ENCODE measurements at regions not wholly inside any gene's neighbourhood (a gene's known extent, or its start where the extent isn't known, plus 50 kb on each side); places are given as distances from the start of the nearest gene placed in this dataset.
"Not testable (repeated sequence)": the region's sequence is repeated elsewhere in the genome, so short reads cannot be mapped to it uniquely, and the experiment has no call there.

- ATAC-seq (ENCODE audit: poor library complexity) = no peak
- no peak for DNase-seq
- intact Hi-C loops (cut with DNase I) = no loop called here
Measured at GRCh38 chr1:195656780-195657179, 951.5 kb downstream of the KCNT2 start.

GRCh38 chr1:195648875-195649274 lies 959.4 kb downstream of the KCNT2 start:
- intact Hi-C loops (cut with DNase I); DNase-seq; ATAC-seq (ENCODE audit: poor library complexity): not testable (repeated sequence)

- DNase-seq = no peak
- intact Hi-C loops (cut with DNase I) = no loop called here
- no peak for ATAC-seq (ENCODE audit: poor library complexity)
Measured at GRCh38 chr1:195637539-195637938, 970.7 kb downstream of the KCNT2 start.

- intact Hi-C loops (cut with DNase I) = no loop called here
- no peak for ATAC-seq (ENCODE audit: poor library complexity)
- no peak for DNase-seq
Measured at GRCh38 chr1:195618287-195618686, 990.0 kb downstream of the KCNT2 start.

GRCh38 chr1:195617106-195617505 lies 991.1 kb downstream of the KCNT2 start:
- intact Hi-C loops (cut with DNase I) = no loop called here
- ATAC-seq (ENCODE audit: poor library complexity) = no peak
- DNase-seq = no peak

GRCh38 chr1:195608883-195609282 lies 999.4 kb downstream of the KCNT2 start:
- intact Hi-C loops (cut with DNase I) = no loop called here
- ATAC-seq (ENCODE audit: poor library complexity) (no peak), DNase-seq (no peak)

GRCh38 chr1:195606483-195606882 lies 1001.8 kb downstream of the KCNT2 start:
- intact Hi-C loops (cut with DNase I) = no loop called here
- no peak for DNase-seq
- no peak for ATAC-seq (ENCODE audit: poor library complexity)

GRCh38 chr1:195604287-195604686 lies 1004.0 kb downstream of the KCNT2 start:
- intact Hi-C loops (cut with DNase I) = no loop called here
- ATAC-seq (ENCODE audit: poor library complexity) = no peak
- no peak for DNase-seq

GRCh38 chr1:195597891-195598290 lies 1010.3 kb downstream of the KCNT2 start:
- ATAC-seq (ENCODE audit: poor library complexity) (no peak), DNase-seq (no peak)
- intact Hi-C loops (cut with DNase I) = no loop called here

- no peak for DNase-seq
- intact Hi-C loops (cut with DNase I) = loop anchor here (2.0 kb wide), 1 partner anchor 74 kb away; no protein-coding TSS in a partner anchor
- no peak for ATAC-seq (ENCODE audit: poor library complexity)
Measured at GRCh38 chr1:195594773-195595172, 1013.5 kb downstream of the KCNT2 start.

- intact Hi-C loops (cut with DNase I) = loop anchor here (2.0 kb wide), 1 partner anchor 74 kb away; no protein-coding TSS in a partner anchor
- ATAC-seq (ENCODE audit: poor library complexity) = no peak
Measured at GRCh38 chr1:195594322-195594721, 1013.9 kb downstream of the KCNT2 start.

GRCh38 chr1:195591917-195592672 lies 1016.1 kb downstream of the KCNT2 start:
- intact Hi-C loops (cut with DNase I) = no loop called here
- no peak for DNase-seq
- no peak for ATAC-seq (ENCODE audit: poor library complexity)

More at GRCh38 chr1:195594322-195594721, 1013.9 kb downstream of the KCNT2 start:
- DNase-seq = no peak

- no peak for DNase-seq
- intact Hi-C loops (cut with DNase I) = no loop called here
- no peak for ATAC-seq (ENCODE audit: poor library complexity)
Measured at GRCh38 chr1:195590649-195591048, 1017.6 kb downstream of the KCNT2 start.

GRCh38 chr1:195584870-195585624 lies 1023.2 kb downstream of the KCNT2 start:
- ATAC-seq (ENCODE audit: poor library complexity) (no peak), DNase-seq (no peak)
- intact Hi-C loops (cut with DNase I) = no loop called here

- DNase-seq = no peak
- intact Hi-C loops (cut with DNase I) = no loop called here
Measured at GRCh38 chr1:195580988-195581387, 1027.3 kb downstream of the KCNT2 start.

GRCh38 chr1:195577748-195578147 lies 1030.5 kb downstream of the KCNT2 start:
- DNase-seq = no peak
- intact Hi-C loops (cut with DNase I) = no loop called here
- no peak for ATAC-seq (ENCODE audit: poor library complexity)

More at GRCh38 chr1:195580988-195581387, 1027.3 kb downstream of the KCNT2 start:
- no peak for ATAC-seq (ENCODE audit: poor library complexity)

- no peak for DNase-seq
- intact Hi-C loops (cut with DNase I) = no loop called here
- ATAC-seq (ENCODE audit: poor library complexity) = no peak
Measured at GRCh38 chr1:195576641-195577040, 1031.6 kb downstream of the KCNT2 start.

- intact Hi-C loops (cut with DNase I) = no loop called here
- ATAC-seq (ENCODE audit: poor library complexity) (no peak), DNase-seq (no peak)
Measured at GRCh38 chr1:195574511-195574910, 1033.7 kb downstream of the KCNT2 start.

GRCh38 chr1:195569934-195570333 lies 1038.3 kb downstream of the KCNT2 start:
- intact Hi-C loops (cut with DNase I) = no loop called here
- DNase-seq = no peak
- ATAC-seq (ENCODE audit: poor library complexity) = no peak

- DNase-seq (no peak), ATAC-seq (ENCODE audit: poor library complexity) (no peak)
- intact Hi-C loops (cut with DNase I) = no loop called here
Measured at GRCh38 chr1:195568389-195568788, 1039.9 kb downstream of the KCNT2 start.

All from Right ventricle myocardium superior (tissue), 1 donor.